ENCODE measurements at regions not wholly inside any gene's neighbourhood (a gene's known extent, or its start where the extent isn't known, plus 50 kb on each side); places are given as distances from the start of the nearest gene placed in this dataset.

DNA sequence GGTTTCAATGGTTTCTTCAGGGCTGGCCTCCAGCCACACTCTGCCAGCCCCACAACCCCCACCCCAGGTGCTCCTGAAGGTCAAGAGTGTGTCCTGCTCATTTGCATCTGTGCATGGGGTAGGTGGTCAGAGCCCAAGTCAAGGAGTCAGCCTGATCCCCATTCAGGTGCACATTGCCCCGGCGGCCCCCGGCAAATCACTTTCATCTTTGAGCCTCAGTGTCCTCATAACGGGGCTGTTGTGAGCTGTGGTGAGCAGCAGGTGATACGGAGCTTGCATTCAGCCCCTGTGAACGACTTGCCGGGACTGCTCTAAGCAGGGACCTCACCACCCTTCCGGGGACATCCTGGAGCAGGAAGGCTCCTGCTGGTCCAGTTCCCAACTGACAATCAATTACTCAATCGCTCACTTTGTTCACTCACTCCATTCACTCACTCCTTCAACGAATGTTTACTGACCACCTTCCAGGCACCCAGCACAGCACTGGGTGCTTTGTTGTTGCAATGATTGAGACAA lies 93.2 kb upstream of the CPEB4 start:
- TF ChIP-seq, protein P1, sequence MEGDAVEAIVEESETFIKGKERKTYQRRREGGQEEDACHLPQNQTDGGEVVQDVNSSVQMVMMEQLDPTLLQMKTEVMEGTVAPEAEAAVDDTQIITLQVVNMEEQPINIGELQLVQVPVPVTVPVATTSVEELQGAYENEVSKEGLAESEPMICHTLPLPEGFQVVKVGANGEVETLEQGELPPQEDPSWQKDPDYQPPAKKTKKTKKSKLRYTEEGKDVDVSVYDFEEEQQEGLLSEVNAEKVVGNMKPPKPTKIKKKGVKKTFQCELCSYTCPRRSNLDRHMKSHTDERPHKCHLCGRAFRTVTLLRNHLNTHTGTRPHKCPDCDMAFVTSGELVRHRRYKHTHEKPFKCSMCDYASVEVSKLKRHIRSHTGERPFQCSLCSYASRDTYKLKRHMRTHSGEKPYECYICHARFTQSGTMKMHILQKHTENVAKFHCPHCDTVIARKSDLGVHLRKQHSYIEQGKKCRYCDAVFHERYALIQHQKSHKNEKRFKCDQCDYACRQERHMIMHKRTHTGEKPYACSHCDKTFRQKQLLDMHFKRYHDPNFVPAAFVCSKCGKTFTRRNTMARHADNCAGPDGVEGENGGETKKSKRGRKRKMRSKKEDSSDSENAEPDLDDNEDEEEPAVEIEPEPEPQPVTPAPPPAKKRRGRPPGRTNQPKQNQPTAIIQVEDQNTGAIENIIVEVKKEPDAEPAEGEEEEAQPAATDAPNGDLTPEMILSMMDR (IDR thresholded peaks at IDR 0.05) = no peak
- TF ChIP-seq POLR2A (IDR thresholded peaks at IDR 0.05) = no peak
